VCaP (cell line): ENCODE measurements at regions not wholly inside any gene's neighbourhood (a gene's known extent, or its start where the extent isn't known, plus 50 kb on each side); places are given as distances from the start of the nearest gene placed in this dataset.

Experiments
- H3K27ac ChIP-seq: fragments of 450-650 bp; 2 replicates; pipeline ENCODE4 v1.5.1; 2017
- CTCF ChIP-seq: fragments of 450-650 bp; conservative IDR thresholded peaks from 2 replicates; pipeline ENCODE4 v1.5.1; 2017; ENCODE audit warnings: mild to moderate bottlenecking, moderate library complexity

- no peak for TF ChIP-seq CTCF
Observed at GRCh38 chr19:29076963-29077362, 136.0 kb downstream of the UQCRFS1 start.

GRCh38 chr19:29076161-29076560 lies 136.8 kb downstream of the UQCRFS1 start:
- no peak overlapping the region for H3K27ac ChIP-seq

More at GRCh38 chr19:29076963-29077362, 136.0 kb downstream of the UQCRFS1 start:
- no peak overlapping the region for H3K27ac ChIP-seq

GRCh38 chr19:29075149-29075548 lies 137.8 kb downstream of the UQCRFS1 start:
- no peak for TF ChIP-seq CTCF
- no peak overlapping the region for H3K27ac ChIP-seq

More at GRCh38 chr19:29076161-29076560, 136.8 kb downstream of the UQCRFS1 start:
- no peak for TF ChIP-seq CTCF

GRCh38 chr19:29074579-29074978 lies 138.4 kb downstream of the UQCRFS1 start:
- TF ChIP-seq CTCF = no peak
- no peak overlapping the region for H3K27ac ChIP-seq

- no peak overlapping the region for H3K27ac ChIP-seq
- no peak for TF ChIP-seq CTCF
Observed at GRCh38 chr19:29067831-29068230, 145.1 kb downstream of the UQCRFS1 start.

GRCh38 chr19:29062475-29063435 lies 150.2 kb downstream of the UQCRFS1 start:
- TF ChIP-seq CTCF = no peak
- H3K27ac ChIP-seq = no peak overlapping the region

- no peak for TF ChIP-seq CTCF
- no peak overlapping the region for H3K27ac ChIP-seq
Observed at GRCh38 chr19:29060813-29061364, 152.1 kb downstream of the UQCRFS1 start.
